Activated CD8-positive, alpha-beta memory T cell treated with anti-CD3 and anti-CD28 coated beads for 4 hours (primary cell): ENCODE measurements at regions not wholly inside any gene's neighbourhood (a gene's known extent, or its start where the extent isn't known, plus 50 kb on each side); places are given as distances from the start of the nearest gene placed in this dataset.
"Not testable (repeated sequence)": the region's sequence is repeated elsewhere in the genome, so short reads cannot be mapped to it uniquely, and the experiment has no call there.

Experiments used
- DNase-seq, 2 donors: peaks; one replicate each; pipeline ENCODE4 v3.0.0-alpha.2; 2020; ENCODE audit warnings: low read depth in 2 of 2

DNA sequence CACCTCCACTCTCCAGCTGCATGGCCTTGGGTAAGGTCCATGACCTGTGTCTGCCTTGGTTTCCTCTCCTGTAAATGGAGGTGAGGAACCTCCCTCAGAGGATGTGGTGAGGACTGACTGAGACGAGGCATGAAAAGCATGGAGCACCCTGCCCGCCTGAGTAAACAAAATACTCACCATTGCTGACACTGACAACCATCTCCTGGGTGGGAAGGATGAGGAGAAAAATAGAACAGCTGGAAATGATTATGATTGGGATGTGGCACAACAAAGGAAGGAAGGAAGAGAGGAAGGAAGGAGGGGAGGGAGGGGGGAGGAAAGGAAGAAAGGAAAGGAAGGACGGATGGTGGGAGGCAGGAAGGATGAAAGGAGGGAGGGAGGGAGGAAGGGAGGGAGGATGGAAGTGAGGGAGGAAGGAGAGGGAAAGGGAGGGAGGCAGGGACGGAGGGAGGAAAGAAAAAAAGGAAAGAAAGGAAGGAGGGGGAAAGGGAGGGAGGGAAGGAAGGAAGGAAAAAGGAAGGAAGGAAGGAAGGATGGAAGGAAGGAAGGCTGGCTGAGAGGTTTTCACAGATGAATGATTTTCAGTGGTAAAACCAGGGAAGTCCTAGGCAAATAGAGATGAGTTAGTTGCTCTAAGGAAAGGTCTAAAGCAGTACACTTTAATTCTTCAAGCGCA, 276.5 kb upstream of the XYLT1 start:
- no peak for DNase-seq

- no peak for DNase-seq
Observed at GRCh38 chr16:17744921-17745572, 274.3 kb upstream of the XYLT1 start.

GRCh38 chr16:17743578-17743977, 272.8 kb upstream of the XYLT1 start:
- no peak for DNase-seq

GRCh38 chr16:17743158-17743557, 272.4 kb upstream of the XYLT1 start:
- DNase-seq, result no peak

GRCh38 chr16:17735099-17735498, 264.3 kb upstream of the XYLT1 start:
- not testable (repeated sequence) for DNase-seq

- DNase-seq, result no peak
Observed at GRCh38 chr16:17729820-17730219, 259.1 kb upstream of the XYLT1 start.

GRCh38 chr16:17728196-17728595, 257.4 kb upstream of the XYLT1 start:
- no peak for DNase-seq

- DNase-seq, result no peak
Observed at GRCh38 chr16:17724242-17724898, 253.6 kb upstream of the XYLT1 start.

DNA sequence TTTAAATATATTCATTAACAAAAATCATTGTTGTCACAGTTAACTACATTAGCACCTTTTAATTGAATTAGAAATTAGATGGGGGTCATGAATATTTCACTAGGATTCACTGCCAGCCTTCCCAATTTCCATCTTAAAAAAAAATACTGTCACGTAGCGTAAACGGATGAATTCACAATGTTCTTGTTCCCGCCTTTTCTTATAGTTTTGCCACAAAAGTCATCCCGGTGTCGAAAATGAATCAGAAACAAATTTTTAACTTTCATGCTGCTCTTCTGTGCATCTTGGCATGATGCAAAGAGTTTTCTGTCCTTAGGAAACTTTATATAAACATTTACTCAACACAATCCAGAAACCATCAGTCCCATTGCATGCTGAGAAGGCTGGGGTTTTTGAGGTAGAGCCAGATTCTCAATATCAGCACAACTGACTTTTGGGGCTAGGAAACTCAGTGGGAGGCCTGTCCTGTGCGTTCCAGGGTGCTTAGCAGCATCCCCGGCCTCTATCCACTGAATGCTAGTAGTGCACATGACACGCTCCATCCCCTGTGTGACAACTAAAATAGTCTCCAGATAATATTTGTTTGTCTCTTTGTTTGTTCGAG, 252.9 kb upstream of the XYLT1 start:
- DNase-seq, result no peak

GRCh38 chr16:17718495-17718894, 247.7 kb upstream of the XYLT1 start:
- DNase-seq, result no peak

GRCh38 chr16:17705847-17706246, 235.1 kb upstream of the XYLT1 start:
- DNase-seq, result no peak

DNA sequence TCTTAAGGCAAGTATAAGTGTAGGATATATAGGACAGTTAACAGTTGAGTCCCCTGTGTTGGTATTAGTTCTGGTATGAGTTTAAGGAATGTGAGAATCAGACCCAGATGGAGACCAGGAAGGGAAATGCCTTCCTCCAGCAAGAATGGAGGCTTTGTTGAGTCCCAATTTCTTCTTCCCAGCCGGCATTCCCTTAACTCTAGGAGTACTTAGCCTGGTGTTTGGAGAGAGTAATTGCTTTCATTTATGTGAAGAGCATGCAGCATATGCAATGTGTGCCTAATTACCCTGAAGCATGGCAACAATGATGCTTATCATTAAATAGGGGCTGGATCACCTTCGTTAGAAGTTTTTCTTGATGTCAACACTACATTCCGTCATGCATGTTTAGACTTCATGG, 225.9 kb upstream of the XYLT1 start:
- no peak for DNase-seq

DNA sequence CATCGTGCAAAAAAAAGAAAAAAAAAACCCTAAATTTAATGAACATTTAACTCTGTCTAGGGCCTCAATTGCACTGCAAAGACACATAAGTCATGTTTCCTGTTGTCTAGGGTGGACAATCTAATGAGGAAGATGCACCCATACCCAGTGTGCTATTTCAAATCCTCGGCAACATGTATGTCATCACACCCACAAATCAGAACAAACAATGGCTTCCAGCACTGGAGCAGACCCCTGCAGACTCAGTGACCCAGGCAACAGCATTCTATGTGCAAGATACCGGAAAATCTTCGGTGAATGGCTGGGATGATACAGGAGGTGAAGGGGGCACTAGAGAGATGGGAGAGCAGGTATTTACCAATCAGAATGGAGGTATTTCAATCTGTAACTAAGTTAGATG, 221.7 kb upstream of the XYLT1 start:
- DNase-seq, result no peak

GRCh38 chr16:17691899-17692176, 221.1 kb upstream of the XYLT1 start:
- no peak for DNase-seq

DNA sequence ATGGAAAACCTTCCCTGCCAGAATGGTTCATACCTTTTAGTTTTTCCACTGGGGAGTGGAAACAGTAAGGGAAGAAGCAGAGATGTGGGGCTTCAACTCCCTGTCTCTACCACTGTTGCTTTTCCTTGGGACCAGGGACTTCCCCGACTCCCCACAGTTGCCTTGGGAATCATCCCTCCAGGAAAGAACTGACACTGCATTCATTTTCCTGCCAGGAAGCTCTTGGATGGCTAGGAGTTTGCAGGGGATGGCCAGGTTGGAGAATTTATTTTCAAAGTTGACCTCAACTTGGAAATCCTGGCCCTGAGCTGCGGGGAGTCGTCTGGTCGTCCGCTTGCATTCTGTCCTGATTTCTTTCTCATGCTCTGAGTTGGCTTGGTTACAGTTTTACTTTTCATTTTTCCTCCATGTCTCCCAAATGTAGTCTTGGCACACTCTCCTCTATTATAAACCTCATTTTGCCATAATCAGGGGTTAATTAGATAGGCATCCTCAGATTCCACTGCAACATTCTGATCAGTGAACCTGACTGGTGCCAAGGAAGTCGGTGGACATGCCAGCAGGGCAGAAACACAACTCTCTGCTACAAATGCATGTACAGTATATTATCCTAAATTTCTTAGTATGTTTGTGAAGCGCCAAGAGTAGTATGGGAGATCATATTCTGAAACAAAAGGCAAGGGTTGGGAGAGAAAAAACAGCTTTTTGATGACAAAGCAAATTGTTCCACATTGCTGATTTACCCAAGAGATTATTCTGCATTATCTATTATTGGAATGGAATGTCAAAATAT, 220.5 kb upstream of the XYLT1 start:
- DNase-seq, result no peak

DNA sequence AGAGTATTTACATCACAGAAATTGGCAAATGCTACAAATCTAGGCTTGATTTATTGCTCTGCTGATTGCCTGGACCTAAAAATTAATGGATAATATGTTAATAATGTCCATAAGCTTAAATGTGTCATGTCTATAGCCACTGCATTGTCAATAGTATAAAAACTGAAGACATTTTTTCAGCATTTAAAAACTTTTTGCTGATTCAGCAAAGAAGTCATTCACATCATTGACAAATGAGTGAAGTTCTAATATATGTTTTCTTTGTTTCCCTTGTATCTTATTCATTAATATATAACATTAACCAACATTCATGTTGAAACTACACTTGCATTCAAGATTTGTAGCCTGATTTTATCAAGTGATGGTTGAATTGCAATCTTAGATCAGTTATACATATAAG, 214.7 kb upstream of the XYLT1 start:
- DNase-seq, result no peak

- DNase-seq, result no peak
Observed at GRCh38 chr16:17683281-17683680, 212.5 kb upstream of the XYLT1 start.

GRCh38 chr16:17676171-17676570, 205.4 kb upstream of the XYLT1 start:
- DNase-seq, result no peak

DNA sequence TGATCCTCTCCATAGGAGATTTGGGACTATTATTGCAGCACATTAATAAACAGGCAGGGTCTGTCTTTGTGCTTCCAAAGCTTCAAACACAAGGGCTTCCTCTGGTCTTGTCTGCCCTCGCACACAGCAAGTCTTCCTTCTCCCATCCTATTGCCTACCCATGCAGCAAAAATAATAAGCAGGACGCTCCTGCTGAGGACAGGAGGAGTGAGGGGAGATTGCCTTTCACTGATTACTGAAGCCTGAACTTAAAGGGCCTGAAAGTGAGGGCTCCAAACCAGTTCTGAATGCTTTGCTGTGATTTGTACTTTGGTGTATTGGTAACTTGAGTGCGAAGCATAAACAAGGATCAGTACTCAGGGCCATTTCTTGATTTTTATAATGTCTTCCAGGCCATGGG, 197.6 kb upstream of the XYLT1 start:
- DNase-seq, result no peak

- no peak for DNase-seq
Observed at GRCh38 chr16:17666293-17666692, 195.5 kb upstream of the XYLT1 start.

DNA sequence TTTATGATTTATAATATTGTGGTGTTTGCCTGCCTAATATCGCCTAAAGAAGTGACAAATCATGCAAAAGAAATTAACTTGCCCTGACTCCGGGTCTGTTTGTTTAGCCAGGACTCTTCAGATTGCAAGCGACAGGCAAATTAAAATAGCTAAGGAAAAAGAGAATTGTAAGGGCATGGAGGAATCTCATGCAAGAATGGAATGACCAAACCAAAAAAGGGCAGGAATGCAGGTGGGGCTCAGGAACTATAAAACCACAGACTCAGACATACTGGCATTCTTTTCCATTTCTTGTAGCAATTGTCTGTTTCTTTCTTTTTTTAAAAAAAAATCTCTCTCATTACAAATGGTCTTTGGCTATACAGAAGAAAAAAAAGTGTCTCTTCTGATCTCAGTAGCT, 188.1 kb upstream of the XYLT1 start:
- no peak for DNase-seq

DNA sequence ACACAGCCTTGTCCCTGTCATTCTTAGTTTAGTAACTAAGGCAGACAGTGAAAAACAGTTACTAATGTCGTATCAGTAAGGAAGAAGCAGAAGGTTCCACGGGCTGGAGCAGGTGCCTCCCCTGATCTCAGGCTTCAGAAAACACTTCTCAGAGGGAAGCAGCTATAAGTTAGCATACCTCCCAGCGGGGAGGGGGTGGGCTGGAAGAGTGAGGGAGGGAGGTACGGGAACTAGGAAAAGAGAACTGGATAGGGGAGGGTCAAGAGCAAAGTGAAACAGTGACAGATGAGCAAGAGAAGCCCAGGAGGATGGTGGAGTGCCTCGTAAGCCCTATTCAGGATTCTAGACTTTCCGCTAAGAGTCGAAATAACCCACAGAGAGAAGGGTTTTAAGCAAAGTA, 186.3 kb upstream of the XYLT1 start:
- DNase-seq, result no peak
